ENCODE measurements at regions not wholly inside any gene's neighbourhood (a gene's known extent, or its start where the extent isn't known, plus 50 kb on each side); places are given as distances from the start of the nearest gene placed in this dataset.
"Not testable (repeated sequence)": the region's sequence is repeated elsewhere in the genome, so short reads cannot be mapped to it uniquely, and the experiment has no call there.

- peaks cover 3 to 21% (median 10%) of the 10 kb centered on the region in 9 donors for H3K9me3 Mint-ChIP-seq
- ATAC-seq: no peak
- POLR2A ChIA-PET: no interaction called here
- no peak overlapping the region for H3K4me3 Mint-ChIP-seq
- DNase-seq: no peak
- no peaks in the 10 kb centered on the region for H3K36me3 Mint-ChIP-seq
- H3K27me3 Mint-ChIP-seq: no peaks in the 10 kb centered on the region
- no peaks in the 10 kb centered on the region for H3K4me1 Mint-ChIP-seq
- H3K27ac Mint-ChIP-seq: no peak overlapping the region
Observed at GRCh38 chr3:89533275-89533674, 425.9 kb downstream of the EPHA3 start.

GRCh38 chr3:89554587-89554986 is 447.2 kb downstream of the EPHA3 start:
- H3K27ac Mint-ChIP-seq, POLR2A ChIA-PET, H3K4me3 Mint-ChIP-seq, H3K27me3 Mint-ChIP-seq, H3K4me1 Mint-ChIP-seq, DNase-seq, ATAC-seq: not testable (repeated sequence)
- H3K9me3 Mint-ChIP-seq: peaks cover 12 to 30% (median 20%) of the 10 kb centered on the region in 9 donors
- H3K36me3 Mint-ChIP-seq: peaks cover 0 to 12% (median 0%) of the 10 kb centered on the region in 3 donors

GRCh38 chr3:89558711-89559110 is 451.3 kb downstream of the EPHA3 start:
- H3K4me1 Mint-ChIP-seq: no peaks in the 10 kb centered on the region
- H3K9me3 Mint-ChIP-seq: peaks cover 11 to 48% (median 15%) of the 10 kb centered on the region in 9 donors
- ATAC-seq (no peak), DNase-seq (no peak)
- POLR2A ChIA-PET: no interaction called here
- H3K27me3 Mint-ChIP-seq: no peaks in the 10 kb centered on the region
- no peak overlapping the region for H3K4me3 Mint-ChIP-seq
- no peak overlapping the region for H3K27ac Mint-ChIP-seq
- H3K36me3 Mint-ChIP-seq: peaks cover 0 to 24% (median 0%) of the 10 kb centered on the region in 3 donors

GRCh38 chr3:89560568-89560967 is 453.1 kb downstream of the EPHA3 start:
- POLR2A ChIA-PET: no interaction called here
- no peak for DNase-seq
- H3K36me3 Mint-ChIP-seq: peaks cover 0 to 22% (median 0%) of the 10 kb centered on the region in 3 donors
- H3K27me3 Mint-ChIP-seq: no peaks in the 10 kb centered on the region
- no peak overlapping the region for H3K4me3 Mint-ChIP-seq
- no peak for ATAC-seq
- H3K9me3 Mint-ChIP-seq: peaks cover 12 to 55% (median 18%) of the 10 kb centered on the region in 9 donors
- no peaks in the 10 kb centered on the region for H3K4me1 Mint-ChIP-seq
- no peak overlapping the region for H3K27ac Mint-ChIP-seq

GRCh38 chr3:89562373-89562772 is 455.0 kb downstream of the EPHA3 start:
- H3K36me3 Mint-ChIP-seq: peaks cover 0 to 22% (median 0%) of the 10 kb centered on the region in 3 donors

GRCh38 chr3:89565098-89565497 is 457.7 kb downstream of the EPHA3 start:
- H3K27ac Mint-ChIP-seq: no peak overlapping the region
- ATAC-seq: no peak

More at GRCh38 chr3:89562373-89562772, 455.0 kb downstream of the EPHA3 start:
- H3K4me3 Mint-ChIP-seq: no peak overlapping the region
- ATAC-seq (no peak), DNase-seq (no peak)
- H3K9me3 Mint-ChIP-seq: peaks cover 11 to 55% (median 21%) of the 10 kb centered on the region in 9 donors
- POLR2A ChIA-PET: no interaction called here
- H3K27me3 Mint-ChIP-seq: no peaks in the 10 kb centered on the region
- H3K27ac Mint-ChIP-seq: no peak overlapping the region
- no peaks in the 10 kb centered on the region for H3K4me1 Mint-ChIP-seq

GRCh38 chr3:89570465-89570864 is 463.0 kb downstream of the EPHA3 start:
- Mint-ChIP-seq H3K27me3 (no peaks in the 10 kb centered on the region), H3K4me1 (peaks cover 0 to 2% (median 0%) of the 10 kb centered on the region in 4 donors), H3K4me3 (no peak overlapping the region), H3K9me3 (peaks cover under 1 to 28% (median 14%) of the 10 kb centered on the region in 9 donors), H3K27ac (no peak overlapping the region), H3K36me3 (peaks cover 0 to 2% (median 0%) of the 10 kb centered on the region in 3 donors)
- ATAC-seq (no peak), DNase-seq (no peak)
- POLR2A ChIA-PET: no interaction called here

More at GRCh38 chr3:89565098-89565497, 457.7 kb downstream of the EPHA3 start:
- Mint-ChIP-seq H3K4me3 (no peak overlapping the region), H3K27me3 (no peaks in the 10 kb centered on the region), H3K36me3 (peaks cover 0 to 18% (median 0%) of the 10 kb centered on the region in 3 donors), H3K9me3 (peaks cover 11 to 58% (median 24%) of the 10 kb centered on the region in 9 donors), H3K4me1 (no peaks in the 10 kb centered on the region)
- POLR2A ChIA-PET: no interaction called here
- no peak for DNase-seq

GRCh38 chr3:89571298-89571697 is 463.9 kb downstream of the EPHA3 start:
- ATAC-seq (no peak), DNase-seq (no peak)
- Mint-ChIP-seq H3K36me3 (no peaks in the 10 kb centered on the region), H3K9me3 (peaks cover 0 to 20% (median 10%) of the 10 kb centered on the region in 9 donors), H3K27me3 (no peaks in the 10 kb centered on the region), H3K27ac (no peak overlapping the region), H3K4me1 (peaks cover 0 to 2% (median 0%) of the 10 kb centered on the region in 4 donors), H3K4me3 (no peak overlapping the region)
- POLR2A ChIA-PET: no interaction called here

- H3K4me3 Mint-ChIP-seq: no peak overlapping the region
- H3K36me3 Mint-ChIP-seq: no peaks in the 10 kb centered on the region
- DNase-seq (no peak), ATAC-seq (no peak)
- peaks cover 0 to 16% (median 9%) of the 10 kb centered on the region in 9 donors for H3K9me3 Mint-ChIP-seq
- POLR2A ChIA-PET: no interaction called here
- H3K27me3 Mint-ChIP-seq: no peaks in the 10 kb centered on the region
- H3K27ac Mint-ChIP-seq: peak overlapping the region in 1 of 10 donors; percentile 11
- H3K4me1 Mint-ChIP-seq: peaks cover 0 to 2% (median 0%) of the 10 kb centered on the region in 4 donors
Observed at GRCh38 chr3:89571707-89572106, 464.3 kb downstream of the EPHA3 start.

GRCh38 chr3:89572261-89572660 is 464.8 kb downstream of the EPHA3 start:
- no peak for ATAC-seq
- Mint-ChIP-seq H3K4me1 (peaks cover 0 to 2% (median 0%) of the 10 kb centered on the region in 4 donors), H3K4me3 (no peak overlapping the region), H3K27ac (no peak overlapping the region), H3K9me3 (peaks cover 0 to 13% (median 6%) of the 10 kb centered on the region in 9 donors), H3K36me3 (no peaks in the 10 kb centered on the region), H3K27me3 (no peaks in the 10 kb centered on the region)
- POLR2A ChIA-PET: no interaction called here
- DNase-seq: no peak

GRCh38 chr3:89576417-89576816 is 469.0 kb downstream of the EPHA3 start:
- DNase-seq: no peak
- Mint-ChIP-seq H3K4me1 (peaks cover 0 to 2% (median 0%) of the 10 kb centered on the region in 4 donors), H3K9me3 (peaks cover 0 to 13% (median 0%) of the 10 kb centered on the region in 9 donors), H3K36me3 (no peaks in the 10 kb centered on the region), H3K27ac (no peak overlapping the region), H3K4me3 (no peak overlapping the region), H3K27me3 (no peaks in the 10 kb centered on the region)
- POLR2A ChIA-PET: no interaction called here
- no peak for ATAC-seq

- no peaks in the 10 kb centered on the region for H3K27me3 Mint-ChIP-seq
- DNase-seq: no peak
- no peak for ATAC-seq
- no peaks in the 10 kb centered on the region for H3K36me3 Mint-ChIP-seq
- POLR2A ChIA-PET: no interaction called here
- peaks cover 0 to 13% (median 0%) of the 10 kb centered on the region in 9 donors for H3K9me3 Mint-ChIP-seq
- H3K4me1 Mint-ChIP-seq: peaks cover 0 to 2% (median 0%) of the 10 kb centered on the region in 4 donors
- H3K4me3 Mint-ChIP-seq: no peak overlapping the region
- H3K27ac Mint-ChIP-seq: no peak overlapping the region
Observed at GRCh38 chr3:89577637-89578530, 470.5 kb downstream of the EPHA3 start.

GRCh38 chr3:89580859-89581258 is 473.4 kb downstream of the EPHA3 start:
- H3K9me3 Mint-ChIP-seq: peaks cover 0 to 8% (median 2%) of the 10 kb centered on the region in 9 donors

More at GRCh38 chr3:89580859-89581258, 473.4 kb downstream of the EPHA3 start:
- Mint-ChIP-seq H3K27ac (no peak overlapping the region), H3K4me1 (no peaks in the 10 kb centered on the region), H3K36me3 (no peaks in the 10 kb centered on the region), H3K4me3 (no peak overlapping the region), H3K27me3 (no peaks in the 10 kb centered on the region)
- DNase-seq (no peak), ATAC-seq (no peak)
- POLR2A ChIA-PET: no interaction called here
